BLaER1 (cell line): ENCODE measurements at regions not wholly inside any gene's neighbourhood (a gene's known extent, or its start where the extent isn't known, plus 50 kb on each side); places are given as distances from the start of the nearest gene placed in this dataset.

Experiments used
- H3K27ac ChIP-seq: shearing (Covaris generic); formaldehyde crosslinking; 2 replicates; pipeline ENCODE4 v1.8.1; 2022
- H3K27me3 ChIP-seq: shearing (Covaris generic); formaldehyde crosslinking; 2 replicates; pipeline ENCODE4 v1.8.1; 2022
- H3K36me3 ChIP-seq: shearing (Covaris generic); formaldehyde crosslinking; 2 replicates; pipeline ENCODE4 v1.8.1; 2022
- H3K4me1 ChIP-seq: shearing (Covaris generic); formaldehyde crosslinking; 2 replicates; pipeline ENCODE4 v1.8.1; 2022
- H3K4me2 ChIP-seq: shearing (Covaris generic); formaldehyde crosslinking; 2 replicates; pipeline ENCODE4 v1.8.1; 2022
- H3K4me3 ChIP-seq: shearing (Covaris generic); formaldehyde crosslinking; 2 replicates; pipeline ENCODE4 v1.8.1; 2022
- H3K9ac ChIP-seq: shearing (Covaris generic); formaldehyde crosslinking; 2 replicates; pipeline ENCODE4 v1.8.1; 2022
- H3K9me3 ChIP-seq: shearing (Covaris generic); formaldehyde crosslinking; 2 replicates; pipeline ENCODE4 v1.8.1; 2022
- H4K20me1 ChIP-seq: shearing (Covaris generic); formaldehyde crosslinking; 2 replicates; pipeline ENCODE4 v1.8.1; 2022
- Cebpa-rat ChIP-seq: shearing (Covaris generic); IDR thresholded peaks from 2 replicates; pipeline ENCODE4 v1.8.1; 2022

GRCh38 chr18:55651236-55651635, 63.2 kb upstream of the TCF4 start:
- Histone ChIP-seq H3K4me1 (peaks cover 2% of the 10 kb centered on the region; the same call in 1 of the 2 replicates), H3K27me3 (no peaks in the 10 kb centered on the region), H3K36me3 (no peaks in the 10 kb centered on the region), H3K4me3 (no peak overlapping the region), H3K27ac (no peak overlapping the region), H4K20me1 (no peaks in the 10 kb centered on the region), H3K9me3 (peaks cover 12% of the 10 kb centered on the region), H3K9ac (no peak overlapping the region), H3K4me2 (no peak overlapping the region)
- no peak for TF ChIP-seq Cebpa-rat

- no peaks in the 10 kb centered on the region for H3K4me1 ChIP-seq
Observed at GRCh38 chr18:55650363-55650870, 62.4 kb upstream of the TCF4 start.

DNA sequence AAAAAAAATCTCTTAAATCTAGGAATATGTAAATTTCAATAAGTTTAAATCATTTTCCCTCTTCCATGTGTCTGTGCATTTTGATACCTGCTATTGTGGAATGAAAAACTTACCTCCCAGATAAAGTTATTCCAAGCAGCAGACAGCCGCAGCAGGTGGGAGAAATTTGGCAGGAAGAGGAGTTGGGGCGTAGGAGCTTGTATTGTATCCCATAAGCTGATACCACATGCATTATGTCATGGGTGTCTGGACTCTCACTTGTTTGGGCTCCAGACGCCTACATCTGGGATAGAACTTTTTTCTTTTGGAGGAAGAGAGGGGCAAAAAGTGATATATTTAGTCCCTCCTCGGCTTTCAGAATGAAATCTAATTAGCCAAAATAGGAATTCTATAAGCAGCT, 59.3 kb upstream of the TCF4 start:
- Histone ChIP-seq H3K27me3 (no peaks in the 10 kb centered on the region), H3K9me3 (peaks cover 17% of the 10 kb centered on the region), H4K20me1 (no peaks in the 10 kb centered on the region), H3K4me2 (no peak overlapping the region), H3K4me1 (no peaks in the 10 kb centered on the region), H3K27ac (no peak overlapping the region), H3K9ac (no peak overlapping the region), H3K4me3 (no peak overlapping the region), H3K36me3 (no peaks in the 10 kb centered on the region)
- no peak for TF ChIP-seq Cebpa-rat

More at GRCh38 chr18:55650363-55650870, 62.4 kb upstream of the TCF4 start:
- no peak overlapping the region for H3K27ac ChIP-seq
- H3K4me2 ChIP-seq, result no peak overlapping the region
- H3K4me3 ChIP-seq, result no peak overlapping the region
- TF ChIP-seq Cebpa-rat, result no peak
- no peaks in the 10 kb centered on the region for H3K36me3 ChIP-seq
- H3K27me3 ChIP-seq, result no peaks in the 10 kb centered on the region
- no peak overlapping the region for H3K9ac ChIP-seq
- peaks cover 14% of the 10 kb centered on the region for H3K9me3 ChIP-seq
- no peaks in the 10 kb centered on the region for H4K20me1 ChIP-seq

DNA sequence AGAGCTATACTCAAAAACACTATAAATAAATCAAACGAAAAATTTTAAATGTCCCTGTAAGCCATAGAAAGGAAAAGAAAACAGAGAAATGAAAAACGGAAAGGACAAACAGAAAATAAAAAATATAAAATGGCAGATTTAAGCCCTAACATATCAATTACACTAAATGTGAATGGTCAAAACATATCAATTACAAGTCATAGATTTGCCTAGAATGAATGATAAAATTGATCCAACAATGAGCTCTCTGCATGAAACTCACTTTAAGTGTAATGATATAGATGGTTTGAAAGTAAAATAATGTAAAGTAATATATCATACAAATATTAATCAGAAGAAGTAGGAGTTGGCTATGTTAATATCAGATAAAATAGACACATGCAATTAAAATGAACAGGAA, 54.2 kb upstream of the TCF4 start:
- TF ChIP-seq Cebpa-rat, result no peak
- Histone ChIP-seq H3K9me3 (peaks cover 30% of the 10 kb centered on the region), H4K20me1 (no peaks in the 10 kb centered on the region), H3K4me3 (no peak overlapping the region), H3K4me2 (no peak overlapping the region), H3K4me1 (no peaks in the 10 kb centered on the region), H3K36me3 (no peaks in the 10 kb centered on the region), H3K27ac (no peak overlapping the region), H3K27me3 (no peaks in the 10 kb centered on the region), H3K9ac (no peak overlapping the region)

GRCh38 chr18:55641486-55641885, 53.5 kb upstream of the TCF4 start:
- Histone ChIP-seq H4K20me1 (no peaks in the 10 kb centered on the region), H3K4me3 (no peak overlapping the region), H3K27me3 (no peaks in the 10 kb centered on the region), H3K9ac (no peak overlapping the region), H3K4me2 (no peak overlapping the region), H3K27ac (no peak overlapping the region), H3K4me1 (no peaks in the 10 kb centered on the region), H3K36me3 (no peaks in the 10 kb centered on the region), H3K9me3 (peaks cover 30% of the 10 kb centered on the region)
- TF ChIP-seq Cebpa-rat, result no peak
